PC-3 (cell line): ENCODE measurements at regions not wholly inside any gene's neighbourhood (a gene's known extent, or its start where the extent isn't known, plus 50 kb on each side); places are given as distances from the start of the nearest gene placed in this dataset.
"Not testable (repeated sequence)": the region's sequence is repeated elsewhere in the genome, so short reads cannot be mapped to it uniquely, and the experiment has no call there.

ENCODE experiments used
- ATAC-seq: fragments of 200-7000 bp; cut with Tn5 transposase; 2 replicates; pipeline ENCODE4 v1.9.1; 2020; ENCODE audit warnings: mild to moderate bottlenecking, moderate library complexity
- BruUV-seq: library from RNA; stranded (reverse); fragments of 400-500 nt; replicated peaks from 2 replicates; lab custom pipeline; 2021; lab: Mats Ljungman, UMichigan
- CTCF ChIA-PET: fragments of 300-600 bp; sonication (Branson Sonifier 250); formaldehyde crosslinking; loops from one replicate; lab custom pipeline; 2022; ENCODE audit warnings: antibody characterized with exemption; lab: Charles Lee
- POLR2A ChIA-PET: fragments of 300-600 bp; sonication (Branson Sonifier 250); formaldehyde crosslinking; loops from one replicate; lab custom pipeline; 2022; ENCODE audit warnings: antibody characterized with exemption; ENCODE audit not compliant: unreplicated experiment; lab: Charles Lee
- DNase-seq: peaks from one replicate; pipeline ENCODE4 v3.0.0-alpha.2; 2015
- H2AFZ ChIP-seq: fragments of 300-600 bp; sonication (generic); 2 replicates; pipeline ENCODE4 v1.6.0; 2016; ENCODE audit warnings: antibody characterized with exemption, low read length
- H3F3A ChIP-seq: fragments of 300-600 bp; sonication (generic); one replicate; pipeline ENCODE4 v1.6.0; 2017; ENCODE audit warnings: antibody characterized with exemption, low read length, control low read depth, mild to moderate bottlenecking; ENCODE audit not compliant: unreplicated experiment
- H3K27ac ChIP-seq: fragments of 300-600 bp; sonication (generic); 2 replicates; pipeline ENCODE4 v1.5.1; 2016; ENCODE audit warnings: mild to moderate bottlenecking, low read length
- H3K27me3 ChIP-seq: fragments of 300-600 bp; sonication (generic); 2 replicates; pipeline ENCODE4 v1.6.1; 2016; ENCODE audit warnings: low read length, mixed read lengths
- H3K36me3 ChIP-seq: fragments of 300-600 bp; sonication (generic); 2 replicates; pipeline ENCODE4 v1.6.1; 2016; ENCODE audit warnings: low read depth, mixed run types, low read length, mixed read lengths
- H3K4me1 ChIP-seq: fragments of 300-600 bp; sonication (generic); 2 replicates; pipeline ENCODE4 v1.5.1; 2016; ENCODE audit warnings: low read length; ENCODE audit not compliant: insufficient read depth
- H3K4me2 ChIP-seq: fragments of 300-600 bp; sonication (generic); 2 replicates; pipeline ENCODE4 v1.6.0; 2016; ENCODE audit warnings: low read length
- H3K4me3 ChIP-seq: fragments of 300-600 bp; sonication (generic); 2 replicates; pipeline ENCODE4 v1.5.1; 2016; ENCODE audit warnings: mild to moderate bottlenecking, low read length, mixed read lengths
- H3K79me2 ChIP-seq: fragments of 300-600 bp; sonication (generic); 2 replicates; pipeline ENCODE4 v1.6.1; 2017; ENCODE audit warnings: low read length, mixed read lengths
- H3K9ac ChIP-seq: fragments of 300-600 bp; sonication (generic); 2 replicates; pipeline ENCODE4 v1.6.0; 2016; ENCODE audit warnings: mild to moderate bottlenecking, low read length
- H3K9me2 ChIP-seq: fragments of 300-600 bp; sonication (generic); replicated peaks from 2 replicates; pipeline ENCODE4 v1.6.1; 2016; ENCODE audit warnings: mixed run types, low read length, mixed read lengths
- H3K9me3 ChIP-seq: fragments of 300-600 bp; sonication (generic); 2 replicates; pipeline ENCODE4 v1.6.1; 2016; ENCODE audit warnings: low read length, mixed read lengths
- H4K20me1 ChIP-seq: fragments of 300-600 bp; sonication (generic); 2 replicates; pipeline ENCODE4 v1.6.1; 2016; ENCODE audit warnings: low read length, mixed read lengths
- EZH2 ChIP-seq: fragments of 300-600 bp; sonication (generic); IDR thresholded peaks from one replicate; pipeline ENCODE4 v1.6.1; 2017; ENCODE audit warnings: antibody characterized with exemption, mild to moderate bottlenecking, low read length; ENCODE audit not compliant: unreplicated experiment
- EZH2phosphoT487 ChIP-seq: fragments of 300-600 bp; sonication (generic); IDR thresholded peaks from 2 replicates; pipeline ENCODE4 v1.6.1; 2018; ENCODE audit warnings: mild to moderate bottlenecking, antibody characterized with exemption, low read length, borderline replicate concordance
- intact Hi-C: fragments of 100-400 bp; cut with micrococcal nuclease; formaldehyde crosslinking; loops from 2 replicates; pipeline ENCODE4 v1.9.0; 2023
- TF ChIP-seq, protein P1 (sequence below): fragments of 300-600 bp; sonication (generic); conservative IDR thresholded peaks from 2 replicates; pipeline ENCODE4 v1.5.1; 2017; ENCODE audit warnings: antibody characterized with exemption, low read depth, mild to moderate bottlenecking, low read length

DNA sequence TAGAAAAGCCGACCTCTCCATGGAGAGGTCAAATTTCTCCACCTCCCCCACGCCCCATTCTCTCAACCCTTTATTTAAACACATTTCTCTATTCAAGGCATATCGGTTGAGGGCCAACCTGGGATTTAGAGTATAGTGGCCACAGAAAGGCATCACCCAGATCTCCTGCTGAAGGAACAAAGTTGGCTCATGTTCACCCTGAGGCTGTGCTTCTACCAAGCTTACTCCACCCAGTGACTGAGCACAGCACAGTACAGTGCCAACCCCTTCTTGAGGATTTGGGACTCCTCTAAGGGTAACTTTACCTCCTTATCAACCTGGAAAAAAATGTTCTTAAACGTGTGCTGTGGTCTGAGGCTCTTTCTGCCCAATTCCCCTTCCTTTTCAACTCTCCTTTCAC lies 94.0 kb downstream of the CMC2 start:
- ATAC-seq (no peak), DNase-seq (no peak)
- TF ChIP-seq EZH2phosphoT487 (no peak), EZH2 (no peak)
- TF ChIP-seq, protein P1, sequence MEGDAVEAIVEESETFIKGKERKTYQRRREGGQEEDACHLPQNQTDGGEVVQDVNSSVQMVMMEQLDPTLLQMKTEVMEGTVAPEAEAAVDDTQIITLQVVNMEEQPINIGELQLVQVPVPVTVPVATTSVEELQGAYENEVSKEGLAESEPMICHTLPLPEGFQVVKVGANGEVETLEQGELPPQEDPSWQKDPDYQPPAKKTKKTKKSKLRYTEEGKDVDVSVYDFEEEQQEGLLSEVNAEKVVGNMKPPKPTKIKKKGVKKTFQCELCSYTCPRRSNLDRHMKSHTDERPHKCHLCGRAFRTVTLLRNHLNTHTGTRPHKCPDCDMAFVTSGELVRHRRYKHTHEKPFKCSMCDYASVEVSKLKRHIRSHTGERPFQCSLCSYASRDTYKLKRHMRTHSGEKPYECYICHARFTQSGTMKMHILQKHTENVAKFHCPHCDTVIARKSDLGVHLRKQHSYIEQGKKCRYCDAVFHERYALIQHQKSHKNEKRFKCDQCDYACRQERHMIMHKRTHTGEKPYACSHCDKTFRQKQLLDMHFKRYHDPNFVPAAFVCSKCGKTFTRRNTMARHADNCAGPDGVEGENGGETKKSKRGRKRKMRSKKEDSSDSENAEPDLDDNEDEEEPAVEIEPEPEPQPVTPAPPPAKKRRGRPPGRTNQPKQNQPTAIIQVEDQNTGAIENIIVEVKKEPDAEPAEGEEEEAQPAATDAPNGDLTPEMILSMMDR: no peak
- H3K79me2 ChIP-seq: no peaks in the 10 kb centered on the region
- H3K27ac ChIP-seq: no peak overlapping the region
- no TSS peak for BruUV-seq
- no peaks in the 10 kb centered on the region for H3K4me1 ChIP-seq
- no peaks in the 10 kb centered on the region for H3K9me2 ChIP-seq
- no peaks in the 10 kb centered on the region for H3K9me3 ChIP-seq
- H3K36me3 ChIP-seq: no peaks in the 10 kb centered on the region
- no peak overlapping the region for H3K4me2 ChIP-seq
- intact Hi-C loops: no loop called here
- ChIA-PET CTCF (no interaction called here), POLR2A (no interaction called here)
- H3K27me3 ChIP-seq: no peaks in the 10 kb centered on the region
- H3K9ac ChIP-seq: no peak overlapping the region
- H3K4me3 ChIP-seq: no peak overlapping the region
- no peak overlapping the region for H2AFZ ChIP-seq
- no peaks in the 10 kb centered on the region for H4K20me1 ChIP-seq
- H3F3A ChIP-seq: no peaks in the 10 kb centered on the region

DNA sequence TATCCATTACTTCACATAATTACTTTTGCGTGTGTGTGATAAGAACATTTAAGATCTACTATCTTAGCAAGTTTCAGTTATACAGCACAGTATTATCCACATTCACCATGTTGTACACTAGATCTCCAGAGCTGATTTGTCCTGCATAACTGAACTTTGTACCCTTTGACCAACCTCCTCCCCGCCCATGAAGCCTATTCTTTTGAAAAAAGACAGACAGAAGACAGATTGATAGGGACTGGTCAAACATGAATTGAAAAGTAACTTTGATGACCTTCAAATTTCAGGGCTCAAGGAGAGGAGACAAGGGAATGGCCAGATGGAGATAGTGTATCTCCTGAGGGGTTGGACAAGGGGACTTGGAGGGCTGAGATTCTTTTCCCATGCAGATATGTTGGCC lies 96.3 kb downstream of the CMC2 start:
- Histone ChIP-seq H3K4me2 (no peak overlapping the region), H3K27me3 (no peaks in the 10 kb centered on the region), H3K9me3 (no peaks in the 10 kb centered on the region), H3K79me2 (no peaks in the 10 kb centered on the region), H3K4me1 (no peaks in the 10 kb centered on the region), H3K27ac (no peak overlapping the region), H3K9ac (no peak overlapping the region), H3K9me2 (no peaks in the 10 kb centered on the region), H4K20me1 (no peaks in the 10 kb centered on the region), H3K4me3 (no peak overlapping the region), H3F3A (no peaks in the 10 kb centered on the region), H3K36me3 (no peaks in the 10 kb centered on the region), H2AFZ (no peak overlapping the region)
- CTCF ChIA-PET: no interaction called here
- DNase-seq: no peak
- intact Hi-C loops: no loop called here
- TF ChIP-seq EZH2phosphoT487 (no peak), EZH2 (no peak)
- TF ChIP-seq, protein P1: no peak
- no TSS peak for BruUV-seq
- ATAC-seq: no peak
- POLR2A ChIA-PET: no interaction called here

DNA sequence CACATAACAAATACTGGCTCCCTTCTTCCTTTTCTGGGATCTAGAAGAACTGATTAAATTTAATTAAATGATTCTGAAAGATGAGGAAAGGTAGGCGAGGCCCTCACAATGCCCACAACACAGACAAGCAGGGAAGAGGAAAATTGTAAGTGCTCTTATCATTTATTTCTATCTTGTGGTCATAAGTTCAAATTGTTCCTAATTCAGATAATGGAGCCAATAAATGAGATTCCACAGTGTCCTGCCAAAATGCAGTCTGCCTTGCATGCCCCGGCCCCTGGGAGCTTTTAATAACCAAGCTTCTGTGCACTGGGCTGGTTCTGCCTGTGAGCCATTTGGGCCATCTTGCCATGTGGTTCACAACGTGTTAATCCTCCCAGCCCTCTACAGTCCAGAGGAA lies 97.0 kb downstream of the CMC2 start:
- POLR2A ChIA-PET: no interaction called here
- BruUV-seq: no TSS peak
- TF ChIP-seq EZH2phosphoT487: no peak
- TF ChIP-seq EZH2: no peak
- TF ChIP-seq, protein P1: no peak

DNA sequence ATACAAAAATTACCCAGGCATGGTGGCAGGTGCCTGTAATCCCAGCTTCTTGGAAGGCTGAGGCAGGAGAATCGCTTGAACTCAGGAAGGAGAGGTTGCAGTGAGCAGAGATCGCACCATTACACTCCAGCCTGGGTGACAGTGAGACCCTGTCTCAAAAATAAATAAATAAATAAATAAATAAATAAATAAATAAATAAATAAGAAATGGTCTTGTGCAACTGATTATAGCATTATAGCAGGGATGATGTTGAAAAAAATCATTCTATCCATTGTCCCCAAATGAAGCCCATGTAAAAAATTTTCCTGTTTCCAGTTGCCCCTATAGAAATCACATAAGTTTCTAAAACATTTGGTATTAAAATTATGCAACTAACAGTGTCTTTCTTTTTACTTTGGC lies 100.5 kb downstream of the CMC2 start:
- H3K9ac ChIP-seq, ATAC-seq, H4K20me1 ChIP-seq, H3K27ac ChIP-seq, BruUV-seq, H3K79me2 ChIP-seq, H3K9me2 ChIP-seq, H3K27me3 ChIP-seq, H3K36me3 ChIP-seq, H2AFZ ChIP-seq, H3K9me3 ChIP-seq, H3K4me3 ChIP-seq, POLR2A ChIA-PET, H3F3A ChIP-seq, H3K4me2 ChIP-seq, DNase-seq, H3K4me1 ChIP-seq, CTCF ChIA-PET, intact Hi-C loops: not testable (repeated sequence)

More for the DNA sequence above, 97.0 kb downstream of the CMC2 start:
- no peaks in the 10 kb centered on the region for H3K27me3 ChIP-seq
- H4K20me1 ChIP-seq: no peaks in the 10 kb centered on the region
- no peak for DNase-seq
- H2AFZ ChIP-seq: no peak overlapping the region
- no peaks in the 10 kb centered on the region for H3K36me3 ChIP-seq
- no peak overlapping the region for H3K4me2 ChIP-seq
- no peaks in the 10 kb centered on the region for H3K9me3 ChIP-seq
- intact Hi-C loops: no loop called here
- CTCF ChIA-PET: no interaction called here
- H3F3A ChIP-seq: no peaks in the 10 kb centered on the region
- no peaks in the 10 kb centered on the region for H3K79me2 ChIP-seq
- no peak overlapping the region for H3K4me3 ChIP-seq
- no peak for ATAC-seq
- H3K27ac ChIP-seq: no peak overlapping the region
- H3K9me2 ChIP-seq: no peaks in the 10 kb centered on the region
- H3K9ac ChIP-seq: no peak overlapping the region
- H3K4me1 ChIP-seq: no peaks in the 10 kb centered on the region
